SK-N-MC (cell line): ENCODE measurements at regions not wholly inside any gene's neighbourhood (a gene's known extent, or its start where the extent isn't known, plus 50 kb on each side); places are given as distances from the start of the nearest gene placed in this dataset.

Source experiments
- EZH2 ChIP-seq: fragments of 200-600 bp; sonication (generic); IDR thresholded peaks from one replicate; pipeline ENCODE4 v1.6.1; 2017; ENCODE audit warnings: antibody characterized with exemption
- POLR2AphosphoS5 ChIP-seq: IDR thresholded peaks from 2 replicates; pipeline ENCODE4 v1.6.1; 2012; ENCODE audit warnings: mild to moderate bottlenecking, low read depth, low read length, borderline replicate concordance

DNA sequence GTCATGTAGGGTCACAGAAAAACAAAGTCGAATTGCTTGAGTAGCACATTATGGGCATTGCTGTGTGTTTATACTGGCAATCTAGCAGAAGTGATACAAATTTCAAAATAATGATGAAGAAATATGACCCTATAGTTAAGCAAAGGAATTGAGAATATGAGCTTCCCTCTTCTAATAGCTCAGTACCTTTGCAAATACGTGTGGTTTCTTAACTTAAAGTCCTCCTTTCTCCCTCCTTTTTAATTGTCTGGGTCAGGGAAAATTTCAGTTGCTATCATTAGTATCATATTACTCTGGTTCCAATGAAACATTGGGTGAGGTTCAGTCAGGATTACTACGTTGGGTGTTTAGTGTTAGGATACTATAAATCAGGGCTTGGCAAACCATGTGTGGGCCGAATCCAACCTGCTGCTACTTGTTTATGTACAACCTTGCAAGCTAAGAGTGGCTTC lies 166.8 kb upstream of the CARMIL1 start:
- no peak for TF ChIP-seq POLR2AphosphoS5
- TF ChIP-seq EZH2, result no peak
